IMR-90 (cell line): ENCODE measurements at regions not wholly inside any gene's neighbourhood (a gene's known extent, or its start where the extent isn't known, plus 50 kb on each side); places are given as distances from the start of the nearest gene placed in this dataset.

Experiments
- ATAC-seq: fragments of 200-7000 bp; cut with Tn5 transposase; 2 replicates; pipeline ENCODE4 v1.9.1; 2020; ENCODE audit warnings: low read depth, mild to moderate bottlenecking, moderate library complexity
- BruUV-seq: library from RNA; stranded (reverse); fragments of 400-500 nt; replicated peaks from 2 replicates; lab custom pipeline; 2021; lab: Mats Ljungman, UMichigan
- CTCF ChIA-PET: fragments of 300-600 bp; formaldehyde crosslinking; extraction: SDS; loops from one replicate; lab custom pipeline; 2021; ENCODE audit warnings: antibody characterized with exemption; lab: Yijun Ruan, JAX
- POLR2A ChIA-PET: fragments of 300-600 bp; sonication (Branson Sonifier 250); formaldehyde crosslinking; loops from one replicate; lab custom pipeline; 2022; ENCODE audit warnings: antibody characterized with exemption; ENCODE audit not compliant: unreplicated experiment; lab: Charles Lee
- DNase-seq: peaks from one replicate; pipeline ENCODE4 v3.0.0; 2013
- H2AFZ ChIP-seq: replicated peaks from 2 replicates; pipeline ENCODE3; 2013; ENCODE audit warnings: low read length, mild to moderate bottlenecking; ENCODE audit not compliant: poor library complexity
- H2AK5ac ChIP-seq: 2 replicates; pipeline ENCODE4 v1.6.1; 2013; ENCODE audit warnings: low read depth, low read length, inconsistent platforms
- H2AK9ac ChIP-seq: replicated peaks from 2 replicates; pipeline ENCODE3; 2013; ENCODE audit warnings: mild to moderate bottlenecking, low read depth, low read length, moderate library complexity; ENCODE audit not compliant: poor library complexity
- H2BK120ac ChIP-seq: 2 replicates; pipeline ENCODE4 v1.6.1; 2013; ENCODE audit warnings: low read depth, low read length, inconsistent platforms
- H2BK15ac ChIP-seq: 3 replicates; pipeline ENCODE4 v1.6.1; 2013; ENCODE audit warnings: low read depth, low read length, inconsistent platforms
- H2BK20ac ChIP-seq: 2 replicates; pipeline ENCODE4 v1.6.1; 2013; ENCODE audit warnings: low read depth, mild to moderate bottlenecking, inconsistent platforms, low read length, moderate library complexity
- H2BK5ac ChIP-seq: 2 replicates; pipeline ENCODE4 v1.6.1; 2013; ENCODE audit warnings: mild to moderate bottlenecking, low read depth, low read length, inconsistent platforms; ENCODE audit not compliant: poor library complexity, severe bottlenecking
- H3K14ac ChIP-seq: replicated peaks from 2 replicates; pipeline ENCODE4 v1.6.1; 2013; ENCODE audit warnings: low read depth, low read length, inconsistent platforms
- H3K18ac ChIP-seq: 2 replicates; pipeline ENCODE4 v1.6.1; 2013; ENCODE audit warnings: low read depth, low read length, control low read depth
- H3K23ac ChIP-seq: 2 replicates; pipeline ENCODE4 v1.6.1; 2013; ENCODE audit warnings: low read depth, low read length, inconsistent platforms
- H3K27ac ChIP-seq: 2 replicates; pipeline ENCODE4 v1.5.1; 2013; ENCODE audit warnings: mild to moderate bottlenecking, control low read depth, low read length; ENCODE audit not compliant: insufficient read depth
- H3K27me3 ChIP-seq: 2 replicates; pipeline ENCODE4 v1.6.1; 2013; ENCODE audit warnings: low read length; ENCODE audit not compliant: control insufficient read depth, insufficient read depth
- H3K36me3 ChIP-seq: 2 replicates; pipeline ENCODE4 v1.6.1; 2013; ENCODE audit warnings: low read length, mixed read lengths; ENCODE audit not compliant: control insufficient read depth, insufficient read depth
- H3K4ac ChIP-seq: 2 replicates; pipeline ENCODE4 v1.6.1; 2013; ENCODE audit warnings: low read depth, low read length, inconsistent platforms
- H3K4me1 ChIP-seq: 2 replicates; pipeline ENCODE4 v1.6.1; 2013; ENCODE audit warnings: low read length, mixed read lengths; ENCODE audit not compliant: control insufficient read depth, insufficient read depth
- H3K4me2 ChIP-seq: 2 replicates; pipeline ENCODE4 v1.6.1; 2013; ENCODE audit warnings: low read depth, mild to moderate bottlenecking, control low read depth, low read length, moderate library complexity
- H3K4me3 ChIP-seq: 2 replicates; pipeline ENCODE4 v1.5.1; 2013; ENCODE audit warnings: low read depth, mild to moderate bottlenecking, control low read depth, low read length, moderate library complexity; ENCODE audit not compliant: insufficient read depth
- H3K56ac ChIP-seq: 2 replicates; pipeline ENCODE4 v1.6.1; 2013; ENCODE audit warnings: low read length, inconsistent platforms; ENCODE audit not compliant: insufficient read depth; ENCODE audit errors: extremely low read depth
- H3K79me1 ChIP-seq, 2 experiments: 2 replicates each; pipeline ENCODE4 v1.6.1; 2013; ENCODE audit warnings: low read length in 2 of 2, inconsistent platforms in 1 of 2, low read depth in 1 of 2
- H3K9ac ChIP-seq: 2 replicates; pipeline ENCODE4 v1.6.1; 2013; ENCODE audit warnings: low read depth, low read length, control low read depth
- H3K9me1 ChIP-seq: 2 replicates; pipeline ENCODE4 v1.6.1; 2013; ENCODE audit warnings: low read length, inconsistent platforms; ENCODE audit not compliant: insufficient read depth
- H3K9me3 ChIP-seq: 2 replicates; pipeline ENCODE4 v1.6.1; 2013; ENCODE audit warnings: low read length; ENCODE audit not compliant: control insufficient read depth, insufficient read depth
- H4K20me1 ChIP-seq: 2 replicates; pipeline ENCODE4 v1.6.1; 2013; ENCODE audit warnings: low read length, inconsistent platforms; ENCODE audit not compliant: insufficient read depth
- H4K5ac ChIP-seq: 2 replicates; pipeline ENCODE4 v1.6.1; 2013; ENCODE audit warnings: mild to moderate bottlenecking, low read depth, low read length, control low read depth
- H4K8ac ChIP-seq, 2 experiments: 2 replicates each; pipeline ENCODE4 v1.6.1; 2013; ENCODE audit warnings: low read depth in 2 of 2, low read length in 2 of 2, control low read depth in 1 of 2, inconsistent platforms in 1 of 2
- H4K91ac ChIP-seq: 2 replicates; pipeline ENCODE4 v1.6.1; 2013; ENCODE audit warnings: low read depth, low read length, inconsistent platforms; ENCODE audit not compliant: insufficient read depth
- CEBPB ChIP-seq: IDR thresholded peaks from 2 replicates; pipeline ENCODE4 v1.6.1; 2012; ENCODE audit warnings: low read depth, low read length, improper control_type of control experiment
- ELK1 ChIP-seq: fragments of 150-350 bp; IDR thresholded peaks from 2 replicates; pipeline ENCODE4 v1.6.1; 2016; ENCODE audit warnings: low read depth, mild to moderate bottlenecking, low read length, moderate library complexity, borderline replicate concordance
- MAFK ChIP-seq: IDR thresholded peaks from 2 replicates; pipeline ENCODE4 v1.6.1; 2012; ENCODE audit warnings: low read depth, low read length, improper control_type of control experiment
- MAZ ChIP-seq: IDR thresholded peaks from 2 replicates; pipeline ENCODE4 v1.6.1; 2012; ENCODE audit warnings: low read depth, mild to moderate bottlenecking, low read length, improper control_type of control experiment, moderate library complexity, borderline replicate concordance
- NFE2L2 ChIP-seq: fragments of 150-350 bp; IDR thresholded peaks from 2 replicates; pipeline ENCODE4 v1.6.1; 2016; ENCODE audit warnings: low read depth, mild to moderate bottlenecking, low read length
- RAD21 ChIP-seq: IDR thresholded peaks from 2 replicates; pipeline ENCODE4 v1.6.1; 2012; ENCODE audit warnings: low read length, improper control_type of control experiment
- RCOR1 ChIP-seq: IDR thresholded peaks from 2 replicates; pipeline ENCODE4 v1.6.1; 2012; ENCODE audit warnings: mild to moderate bottlenecking, low read length, improper control_type of control experiment; ENCODE audit not compliant: insufficient replicate concordance
- RFX5 ChIP-seq: IDR thresholded peaks from 2 replicates; pipeline ENCODE4 v1.8.0; 2012; ENCODE audit warnings: low read depth, mild to moderate bottlenecking, low read length, moderate library complexity
- SMC3 ChIP-seq: fragments of 150-350 bp; IDR thresholded peaks from 2 replicates; pipeline ENCODE4 v1.6.1; 2016; ENCODE audit warnings: low read depth, mild to moderate bottlenecking, antibody characterized with exemption, low read length, moderate library complexity
- WGBS, 2 experiments: methylation state at CpG; one replicate each; pipeline versions ENCODE4 v1.1.5 to v1.1.7; 2013; ENCODE audit warnings: missing lambda C conversion rate in 2 of 2; ENCODE audit not compliant: insufficient read length in 1 of 2; ENCODE audit errors: extremely low coverage in 2 of 2; 5-methylcytosine and 5-hydroxymethylcytosine counted together
- dilution Hi-C: fragments of 300-500 bp; cut with HindIII; formaldehyde crosslinking; loops from one replicate; pipeline ENCODE4 v1.14.3; 2018; ENCODE audit warnings: low sequenced_read_pairs; ENCODE audit not compliant: unreplicated experiment
- in situ Hi-C: fragments of 300-500 bp; cut with MboI; formaldehyde crosslinking; loops from 3 replicates; pipeline ENCODE4 v1.14.3; 2019; ENCODE audit warnings: low sequenced_read_pairs, inconsistent platforms, mixed read lengths
- intact Hi-C: fragments of 100-400 bp; cut with micrococcal nuclease; formaldehyde crosslinking; loops from 2 replicates; pipeline ENCODE4 v1.10.0; 2022
- TF ChIP-seq, protein P1 (sequence below): fragments of 150-350 bp; IDR thresholded peaks from 2 replicates; pipeline ENCODE4 v1.6.1; 2017; ENCODE audit warnings: mild to moderate bottlenecking, antibody characterized with exemption, low read length, low read depth
- TF ChIP-seq, protein P2 (sequence below): conservative IDR thresholded peaks from 2 replicates; pipeline ENCODE4 v1.5.1; 2012; ENCODE audit warnings: mild to moderate bottlenecking, low read depth, low read length, improper control_type of control experiment

GRCh38 chr6:6470123-6470522 lies 118.4 kb upstream of the LY86 start:
- dilution Hi-C loops: no loop called here
- ChIA-PET POLR2A (no interaction called here), CTCF (no interaction called here)
- H4K5ac ChIP-seq: no peak overlapping the region
- H2AK5ac ChIP-seq: no peak overlapping the region
- H3K4ac ChIP-seq: no peak overlapping the region
- no peak overlapping the region for H3K18ac ChIP-seq
- H3K9ac ChIP-seq: no peak overlapping the region
- no TSS peak for BruUV-seq
- no peaks in the 10 kb centered on the region for H3K4me1 ChIP-seq
- no CpG with 5 or more reads among the region's 2 CpGs for WGBS, 2 experiments
- in situ Hi-C loops: no loop called here
- no peak overlapping the region for H2BK120ac ChIP-seq
- no peak overlapping the region for H2BK5ac ChIP-seq
- no peaks in the 10 kb centered on the region for H3K27me3 ChIP-seq
- no peaks in the 10 kb centered on the region for H3K79me1 ChIP-seq
- no peak overlapping the region for H2AK9ac ChIP-seq
- ATAC-seq: no peak
- H4K8ac ChIP-seq: no peak overlapping the region
- H3K56ac ChIP-seq: no peak overlapping the region
- no peak overlapping the region for H4K91ac ChIP-seq
- H3K4me3 ChIP-seq: no peak overlapping the region
- H3K9me1 ChIP-seq: no peaks in the 10 kb centered on the region
- H3K9me3 ChIP-seq: peaks cover 37% of the 10 kb centered on the region
- no peak overlapping the region for H3K14ac ChIP-seq
- no peak overlapping the region for H2BK20ac ChIP-seq
- intact Hi-C loops: no loop called here
- H2AFZ ChIP-seq: no peak overlapping the region
- no peak overlapping the region for H2BK15ac ChIP-seq
- no peak for TF ChIP-seq RCOR1
- TF ChIP-seq, protein P1, sequence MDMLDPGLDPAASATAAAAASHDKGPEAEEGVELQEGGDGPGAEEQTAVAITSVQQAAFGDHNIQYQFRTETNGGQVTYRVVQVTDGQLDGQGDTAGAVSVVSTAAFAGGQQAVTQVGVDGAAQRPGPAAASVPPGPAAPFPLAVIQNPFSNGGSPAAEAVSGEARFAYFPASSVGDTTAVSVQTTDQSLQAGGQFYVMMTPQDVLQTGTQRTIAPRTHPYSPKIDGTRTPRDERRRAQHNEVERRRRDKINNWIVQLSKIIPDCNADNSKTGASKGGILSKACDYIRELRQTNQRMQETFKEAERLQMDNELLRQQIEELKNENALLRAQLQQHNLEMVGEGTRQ: no peak
- TF ChIP-seq ELK1: no peak
- TF ChIP-seq SMC3: no peak
- no peak for TF ChIP-seq NFE2L2
- no peak for TF ChIP-seq RFX5
- TF ChIP-seq, protein P2, sequence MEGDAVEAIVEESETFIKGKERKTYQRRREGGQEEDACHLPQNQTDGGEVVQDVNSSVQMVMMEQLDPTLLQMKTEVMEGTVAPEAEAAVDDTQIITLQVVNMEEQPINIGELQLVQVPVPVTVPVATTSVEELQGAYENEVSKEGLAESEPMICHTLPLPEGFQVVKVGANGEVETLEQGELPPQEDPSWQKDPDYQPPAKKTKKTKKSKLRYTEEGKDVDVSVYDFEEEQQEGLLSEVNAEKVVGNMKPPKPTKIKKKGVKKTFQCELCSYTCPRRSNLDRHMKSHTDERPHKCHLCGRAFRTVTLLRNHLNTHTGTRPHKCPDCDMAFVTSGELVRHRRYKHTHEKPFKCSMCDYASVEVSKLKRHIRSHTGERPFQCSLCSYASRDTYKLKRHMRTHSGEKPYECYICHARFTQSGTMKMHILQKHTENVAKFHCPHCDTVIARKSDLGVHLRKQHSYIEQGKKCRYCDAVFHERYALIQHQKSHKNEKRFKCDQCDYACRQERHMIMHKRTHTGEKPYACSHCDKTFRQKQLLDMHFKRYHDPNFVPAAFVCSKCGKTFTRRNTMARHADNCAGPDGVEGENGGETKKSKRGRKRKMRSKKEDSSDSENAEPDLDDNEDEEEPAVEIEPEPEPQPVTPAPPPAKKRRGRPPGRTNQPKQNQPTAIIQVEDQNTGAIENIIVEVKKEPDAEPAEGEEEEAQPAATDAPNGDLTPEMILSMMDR: no peak
- no peak for TF ChIP-seq RAD21
- no peak for TF ChIP-seq MAFK
- TF ChIP-seq CEBPB: no peak
- no peak for TF ChIP-seq MAZ
- no peaks in the 10 kb centered on the region for H4K20me1 ChIP-seq
- no peak overlapping the region for H3K23ac ChIP-seq
- no peak for DNase-seq
- H3K27ac ChIP-seq: no peak overlapping the region
- H3K36me3 ChIP-seq: no peaks in the 10 kb centered on the region
- no peak overlapping the region for H3K4me2 ChIP-seq
